T-helper 17 cell (primary cell): ENCODE measurements at regions not wholly inside any gene's neighbourhood (a gene's known extent, or its start where the extent isn't known, plus 50 kb on each side); places are given as distances from the start of the nearest gene placed in this dataset.
"Not testable (repeated sequence)": the region's sequence is repeated elsewhere in the genome, so short reads cannot be mapped to it uniquely, and the experiment has no call there.

Experiments used
- ATAC-seq: fragments of 150-1000 bp; cut with Tn5 transposase; 2 replicates; pipeline ENCODE4 v1.10.0; 2021; ENCODE audit warnings: mild to moderate bottlenecking, moderate library complexity
- DNase-seq, 3 donors: peaks; one replicate each; pipeline versions ENCODE4 v3.0.0 to v3.0.0-alpha.2; 2020 to 2021
- H3K9me3 ChIP-seq: one replicate; pipeline ENCODE4 v1.7.0; 2013; ENCODE audit warnings: low read length, mild to moderate bottlenecking; ENCODE audit not compliant: control insufficient read depth, poor library complexity, severe bottlenecking
- H3K27ac Mint-ChIP-seq: one replicate; pipeline ENCODE4 v1.8.0; 2022; ENCODE audit warnings: mild to moderate bottlenecking, moderate library complexity, mixed read lengths
- H3K27me3 Mint-ChIP-seq: one replicate; pipeline ENCODE4 v1.8.0; 2022; ENCODE audit warnings: mixed read lengths
- H3K36me3 Mint-ChIP-seq: one replicate; pipeline ENCODE4 v1.8.0; 2022; ENCODE audit warnings: low read depth, mixed read lengths
- H3K4me1 Mint-ChIP-seq: one replicate; pipeline ENCODE4 v1.8.0; 2022; ENCODE audit warnings: mild to moderate bottlenecking, mixed read lengths
- H3K4me3 Mint-ChIP-seq: one replicate; pipeline ENCODE4 v1.8.0; 2022; ENCODE audit warnings: mild to moderate bottlenecking, moderate library complexity, mixed read lengths

DNA sequence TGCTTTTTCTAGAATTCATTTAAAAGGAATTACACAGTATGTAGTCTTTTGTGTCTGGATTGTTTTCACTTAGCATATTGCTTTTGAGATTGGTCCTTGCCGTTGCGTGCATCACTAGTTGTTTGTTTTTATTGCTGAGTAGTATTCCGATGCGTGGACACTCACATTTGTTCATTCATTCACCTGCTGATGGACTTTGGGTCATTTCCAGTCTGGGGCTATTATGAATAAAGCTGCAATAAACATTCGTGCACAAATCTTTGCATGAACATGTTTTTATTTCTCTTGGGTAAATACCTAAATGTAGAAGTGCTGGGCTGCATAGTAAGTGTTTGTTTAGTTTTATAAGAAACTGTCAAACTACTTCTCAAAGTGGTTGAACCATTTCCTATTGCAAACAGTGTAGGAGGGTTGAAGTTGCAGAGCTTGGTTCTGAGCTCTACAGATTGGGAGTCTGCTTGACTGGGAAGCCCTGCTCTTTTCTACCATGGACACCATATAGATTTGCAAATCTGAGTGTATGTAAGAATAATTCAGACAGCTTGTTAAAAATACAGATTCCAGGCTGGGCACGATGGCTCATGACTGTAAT, 404.7 kb upstream of the PROX1 start:
- Mint-ChIP-seq H3K27me3 (no peaks in the 10 kb centered on the region), H3K4me1 (no peaks in the 10 kb centered on the region)

DNA sequence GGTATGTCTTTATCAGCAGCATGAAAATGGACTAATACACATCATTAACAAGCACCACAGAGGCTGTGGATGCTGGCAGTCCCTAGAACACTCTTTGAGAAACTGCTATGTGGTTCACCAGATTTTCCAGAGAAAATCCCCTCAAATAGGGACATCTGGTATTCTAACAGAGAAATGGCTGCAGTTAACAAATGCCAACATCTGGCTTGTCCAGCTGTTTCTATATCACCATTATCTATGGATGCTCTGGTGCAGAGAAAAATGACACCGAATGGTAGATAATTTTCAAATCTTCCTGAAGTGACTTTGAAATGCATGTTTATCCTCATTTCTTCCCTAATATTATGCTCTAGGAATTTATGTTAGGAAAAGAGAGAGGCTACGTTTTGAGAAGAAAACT, 403.5 kb upstream of the PROX1 start:
- no peak overlapping the region for H3K4me3 Mint-ChIP-seq
- no peak overlapping the region for H3K27ac Mint-ChIP-seq
- no peaks in the 10 kb centered on the region for H3K27me3 Mint-ChIP-seq
- no peak for DNase-seq
- no peaks in the 10 kb centered on the region for H3K36me3 Mint-ChIP-seq
- no peaks in the 10 kb centered on the region for H3K9me3 ChIP-seq
- H3K4me1 Mint-ChIP-seq = no peaks in the 10 kb centered on the region
- ATAC-seq = no peak

More for the DNA sequence above, 404.7 kb upstream of the PROX1 start:
- no peak overlapping the region for H3K27ac Mint-ChIP-seq
- no peaks in the 10 kb centered on the region for H3K9me3 ChIP-seq
- ATAC-seq (no peak), DNase-seq (no peak)
- no peaks in the 10 kb centered on the region for H3K36me3 Mint-ChIP-seq
- H3K4me3 Mint-ChIP-seq = no peak overlapping the region

DNA sequence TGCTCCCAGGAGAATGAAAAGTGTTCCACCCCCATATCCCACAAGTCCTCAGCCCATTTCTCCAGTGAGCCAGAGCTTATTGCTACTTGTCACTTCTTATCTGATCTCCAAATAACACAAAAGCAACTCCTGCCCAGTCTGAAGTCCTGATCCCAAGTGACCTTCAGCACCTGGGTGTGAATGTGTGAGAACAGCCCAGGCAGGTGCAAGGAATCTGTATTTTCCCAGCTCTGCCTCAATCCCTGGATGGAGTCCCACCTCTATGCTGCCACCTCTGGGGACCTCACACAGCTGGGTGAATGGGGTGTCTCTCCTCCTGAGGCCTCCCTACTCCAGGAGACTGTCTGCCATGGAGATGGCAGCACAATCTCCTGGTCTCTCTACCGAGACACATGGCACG, 402.4 kb upstream of the PROX1 start:
- H3K4me1 Mint-ChIP-seq = no peaks in the 10 kb centered on the region
- ATAC-seq (no peak), DNase-seq (no peak)
- no peaks in the 10 kb centered on the region for H3K36me3 Mint-ChIP-seq
- H3K27ac Mint-ChIP-seq = no peak overlapping the region
- no peak overlapping the region for H3K4me3 Mint-ChIP-seq
- H3K27me3 Mint-ChIP-seq = no peaks in the 10 kb centered on the region
- no peaks in the 10 kb centered on the region for H3K9me3 ChIP-seq

DNA sequence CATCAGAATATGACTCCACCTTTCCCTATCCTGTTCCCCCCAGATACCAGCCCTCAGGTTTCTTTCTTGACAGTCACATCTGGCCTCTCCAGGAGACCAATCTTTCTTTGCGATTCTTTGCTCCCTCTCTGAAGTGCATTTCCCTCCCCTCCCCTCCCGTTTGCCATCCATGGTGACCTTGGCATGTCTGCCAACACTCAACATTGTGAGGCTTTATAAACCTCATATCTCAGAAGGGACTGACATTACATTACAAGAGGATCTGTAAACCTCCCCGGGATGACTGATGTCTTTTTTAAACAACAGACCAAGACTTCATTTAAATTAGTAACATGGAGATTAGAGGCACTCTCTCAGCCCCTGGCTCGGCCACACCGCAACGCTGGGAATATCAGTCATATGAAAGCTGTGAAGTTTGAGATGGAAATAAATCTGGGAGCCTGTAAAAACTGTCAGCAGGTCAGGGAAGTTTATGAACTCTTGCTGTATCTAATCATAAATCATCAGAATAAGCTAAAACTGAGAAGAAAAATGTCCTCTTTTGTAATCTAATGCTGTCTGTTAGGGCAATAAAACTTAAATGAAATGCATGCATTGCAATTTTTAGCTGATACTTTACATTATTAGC, 401.7 kb upstream of the PROX1 start:
- Mint-ChIP-seq H3K36me3 (no peaks in the 10 kb centered on the region), H3K27ac (no peak overlapping the region), H3K4me3 (no peak overlapping the region), H3K27me3 (no peaks in the 10 kb centered on the region), H3K4me1 (no peaks in the 10 kb centered on the region)
- ATAC-seq (no peak), DNase-seq (no peak)
- H3K9me3 ChIP-seq = no peaks in the 10 kb centered on the region

DNA sequence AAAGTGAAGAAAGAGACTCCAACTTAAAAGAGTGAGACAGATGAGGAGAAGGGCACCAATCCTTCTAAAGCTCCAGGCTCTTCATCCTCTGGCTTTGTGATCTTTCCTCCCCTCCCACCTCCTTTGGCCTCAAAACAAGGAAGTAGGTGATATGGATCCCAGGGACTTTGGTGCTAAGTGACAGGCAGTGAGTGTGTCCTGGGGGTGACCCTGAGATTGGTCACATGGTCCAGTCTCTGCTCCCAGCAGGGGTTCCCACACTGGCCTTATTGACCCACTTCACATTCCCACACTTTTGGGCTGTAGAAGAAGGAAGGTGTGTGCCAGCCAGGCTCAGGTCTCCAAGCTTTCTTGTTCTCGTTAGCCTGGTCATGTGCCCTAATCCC, 401.2 kb upstream of the PROX1 start:
- no peaks in the 10 kb centered on the region for H3K9me3 ChIP-seq
- Mint-ChIP-seq H3K27ac (no peak overlapping the region), H3K27me3 (no peaks in the 10 kb centered on the region), H3K36me3 (no peaks in the 10 kb centered on the region), H3K4me3 (no peak overlapping the region), H3K4me1 (no peaks in the 10 kb centered on the region)
- DNase-seq (no peak), ATAC-seq (no peak)

DNA sequence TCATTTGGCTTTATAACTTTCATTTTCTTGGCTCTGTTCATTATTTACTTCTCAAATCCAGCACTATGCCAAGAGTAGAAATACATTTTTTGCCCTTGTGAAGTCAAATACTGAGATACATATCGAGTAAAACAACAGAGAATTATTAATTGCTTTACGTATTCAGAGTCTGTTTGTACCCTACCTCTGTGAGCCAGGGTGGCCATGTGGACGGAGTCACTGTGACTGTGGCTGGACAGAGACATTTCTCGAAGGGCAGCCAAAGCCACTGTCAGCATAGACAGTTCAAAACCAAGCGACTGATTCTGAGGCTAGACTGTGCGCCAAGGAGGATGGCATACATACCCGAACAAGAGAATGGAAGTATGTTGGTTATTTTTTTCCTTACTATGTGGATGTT, 391.0 kb upstream of the PROX1 start:
- no peak for ATAC-seq
- Mint-ChIP-seq H3K27me3 (no peaks in the 10 kb centered on the region), H3K36me3 (no peaks in the 10 kb centered on the region), H3K4me1 (no peaks in the 10 kb centered on the region), H3K4me3 (no peak overlapping the region), H3K27ac (no peak overlapping the region)
- no peak for DNase-seq
- no peaks in the 10 kb centered on the region for H3K9me3 ChIP-seq

- H3K27me3 Mint-ChIP-seq = peaks cover 4% of the 10 kb centered on the region
- H3K4me1 Mint-ChIP-seq = no peaks in the 10 kb centered on the region
- ATAC-seq (no peak), DNase-seq (no peak)
- H3K27ac Mint-ChIP-seq = no peak overlapping the region
- H3K36me3 Mint-ChIP-seq = no peaks in the 10 kb centered on the region
- H3K9me3 ChIP-seq = no peaks in the 10 kb centered on the region
- no peak overlapping the region for H3K4me3 Mint-ChIP-seq
Observed at GRCh38 chr1:213598263-213598662, 389.5 kb upstream of the PROX1 start.

DNA sequence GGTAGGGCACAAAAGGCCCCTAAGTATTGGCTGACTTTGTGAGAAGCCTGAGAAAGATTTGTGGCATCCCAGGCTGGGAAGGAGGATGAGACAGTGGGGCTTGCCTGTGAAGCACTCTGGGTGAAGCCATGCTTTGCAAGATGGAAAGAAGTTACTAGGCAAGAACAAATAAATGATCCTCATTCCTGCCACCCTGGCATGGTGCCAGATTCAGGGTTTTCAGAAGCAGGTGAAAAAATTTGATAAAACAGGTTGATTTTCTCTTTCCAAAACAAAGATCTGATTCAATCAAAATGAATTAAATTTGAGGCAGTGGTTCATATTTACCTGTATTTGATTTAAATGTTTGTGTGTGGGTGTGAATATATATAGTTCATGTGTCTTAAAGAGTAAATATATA, 386.9 kb upstream of the PROX1 start:
- H3K36me3 Mint-ChIP-seq = no peaks in the 10 kb centered on the region
- DNase-seq = no peak
- H3K27me3 Mint-ChIP-seq = peaks cover 4% of the 10 kb centered on the region
- no peaks in the 10 kb centered on the region for H3K4me1 Mint-ChIP-seq
- H3K4me3 Mint-ChIP-seq = no peak overlapping the region
- H3K9me3 ChIP-seq = no peaks in the 10 kb centered on the region
- H3K27ac Mint-ChIP-seq = no peak overlapping the region
- no peak for ATAC-seq

- not testable (repeated sequence) for H3K27me3 Mint-ChIP-seq, H3K4me1 Mint-ChIP-seq, H3K9me3 ChIP-seq, H3K4me3 Mint-ChIP-seq, H3K36me3 Mint-ChIP-seq, ATAC-seq, DNase-seq, H3K27ac Mint-ChIP-seq
Observed at GRCh38 chr1:213601705-213602104, 386.1 kb upstream of the PROX1 start.

DNA sequence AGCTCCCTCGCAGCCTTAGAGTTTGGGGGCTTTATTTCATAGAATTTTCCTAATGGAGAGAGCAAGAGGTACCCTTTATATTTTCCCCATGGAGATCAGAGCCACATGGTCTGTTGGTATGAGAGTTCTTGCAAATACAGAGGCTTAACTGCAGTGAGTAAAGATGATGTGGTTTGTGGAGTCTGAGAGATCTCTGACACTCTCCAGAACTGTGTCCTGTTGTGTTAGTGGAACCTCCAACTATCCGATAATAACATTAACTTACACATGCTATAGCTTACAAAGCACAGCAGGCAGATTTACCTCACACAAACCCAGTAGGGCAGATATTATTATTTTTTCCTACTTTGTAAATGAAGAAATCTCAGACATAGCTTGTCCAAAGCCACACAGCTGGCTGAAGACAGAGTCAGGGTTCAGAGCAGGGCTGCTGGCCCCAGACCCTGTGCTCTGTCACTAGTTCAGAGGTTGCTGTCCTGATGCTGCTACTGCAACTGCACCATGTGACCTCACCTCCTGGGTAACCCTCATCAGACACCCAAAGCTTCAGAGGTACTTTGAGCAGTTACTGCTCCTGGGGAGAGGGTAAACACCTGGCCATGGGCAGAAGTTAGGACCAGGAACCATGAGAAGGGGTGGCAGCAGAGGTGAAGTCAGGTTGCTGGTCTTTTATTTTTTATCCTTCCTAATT, 384.8 kb upstream of the PROX1 start:
- Mint-ChIP-seq H3K27ac (no peak overlapping the region), H3K4me3 (no peak overlapping the region), H3K27me3 (peaks cover 4% of the 10 kb centered on the region), H3K36me3 (no peaks in the 10 kb centered on the region), H3K4me1 (no peaks in the 10 kb centered on the region)
- no peaks in the 10 kb centered on the region for H3K9me3 ChIP-seq
- DNase-seq (no peak), ATAC-seq (no peak)

- no peak overlapping the region for H3K4me3 Mint-ChIP-seq
- H3K36me3 Mint-ChIP-seq = no peaks in the 10 kb centered on the region
- H3K4me1 Mint-ChIP-seq = no peaks in the 10 kb centered on the region
Observed at GRCh38 chr1:213604477-213604876, 383.3 kb upstream of the PROX1 start.

DNA sequence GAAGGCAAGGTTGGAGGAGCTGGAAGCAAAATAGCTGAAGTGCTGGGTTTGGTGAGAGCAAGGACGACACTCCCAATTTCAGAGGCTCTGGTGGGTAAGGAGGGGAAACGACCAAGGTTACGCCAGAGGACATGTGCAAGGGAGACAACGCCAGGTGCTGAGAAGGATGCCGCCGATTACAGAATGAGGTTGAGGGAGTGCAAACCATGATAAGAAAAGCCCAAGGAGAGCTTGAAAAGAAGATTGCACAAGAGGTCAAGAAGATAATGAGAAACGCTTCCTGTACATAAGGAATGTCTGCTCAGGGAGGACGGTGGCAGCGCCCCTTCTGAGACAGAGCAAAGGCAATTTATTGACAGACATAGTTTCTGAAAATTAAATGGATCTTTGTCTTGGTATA, 382.0 kb upstream of the PROX1 start:
- no peak overlapping the region for H3K27ac Mint-ChIP-seq

More at GRCh38 chr1:213604477-213604876, 383.3 kb upstream of the PROX1 start:
- peaks cover 4% of the 10 kb centered on the region for H3K27me3 Mint-ChIP-seq
- ATAC-seq (no peak), DNase-seq (no peak)
- no peak overlapping the region for H3K27ac Mint-ChIP-seq
- H3K9me3 ChIP-seq = no peaks in the 10 kb centered on the region

DNA sequence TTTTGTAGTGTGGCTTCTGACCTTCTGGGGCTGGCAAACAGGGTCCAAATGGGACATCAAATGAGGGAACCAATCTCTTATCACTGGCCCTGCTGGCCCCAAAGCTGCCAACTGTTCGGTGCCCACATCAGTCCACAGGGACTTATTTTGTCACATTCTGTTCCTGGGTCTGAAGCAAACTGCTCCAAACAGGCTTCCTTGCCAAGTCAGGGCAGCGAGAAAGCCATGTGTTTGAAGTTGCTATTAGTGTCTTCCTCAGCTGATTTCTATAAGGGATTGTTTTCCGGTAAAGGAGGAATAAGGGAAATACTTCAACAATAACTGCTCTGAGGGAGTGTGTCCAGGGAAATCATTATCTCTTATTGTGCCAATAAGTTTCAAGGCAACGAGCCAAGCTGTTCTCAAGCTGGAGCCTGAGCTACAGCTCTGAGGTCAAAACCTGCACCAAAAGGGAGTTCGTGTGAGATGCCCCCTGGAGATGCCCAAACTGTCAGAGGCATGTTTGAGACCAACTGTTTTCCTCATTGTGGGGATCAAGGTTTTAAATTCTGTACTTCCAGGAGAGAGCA, 381.4 kb upstream of the PROX1 start:
- Mint-ChIP-seq H3K27me3 (peaks cover 4% of the 10 kb centered on the region), H3K36me3 (no peaks in the 10 kb centered on the region), H3K4me1 (no peaks in the 10 kb centered on the region), H3K4me3 (no peak overlapping the region), H3K27ac (no peak overlapping the region)
- ATAC-seq (no peak), DNase-seq (no peak)
- H3K9me3 ChIP-seq = no peaks in the 10 kb centered on the region

More for the DNA sequence above, 382.0 kb upstream of the PROX1 start:
- no peaks in the 10 kb centered on the region for H3K9me3 ChIP-seq
- Mint-ChIP-seq H3K36me3 (no peaks in the 10 kb centered on the region), H3K27me3 (peaks cover 4% of the 10 kb centered on the region), H3K4me1 (no peaks in the 10 kb centered on the region), H3K4me3 (no peak overlapping the region)
- ATAC-seq (no peak), DNase-seq (no peak)
